GM06990 (cell line): ENCODE measurements at regions not wholly inside any gene's neighbourhood (a gene's known extent, or its start where the extent isn't known, plus 50 kb on each side); places are given as distances from the start of the nearest gene placed in this dataset.

Experiments used
- DNase-seq: peaks from one replicate; pipeline ENCODE4 v3.0.0-alpha.2; 2011; ENCODE audit not compliant: insufficient read length; ENCODE audit errors: extremely low read depth
- H3K27me3 ChIP-seq: replicated peaks from 2 replicates; pipeline ENCODE4 v1.6.0; 2011; ENCODE audit warnings: low read length; ENCODE audit not compliant: control insufficient read depth, insufficient read depth
- H3K36me3 ChIP-seq: 2 replicates; pipeline ENCODE4 v1.5.1; 2011; ENCODE audit warnings: low read length; ENCODE audit not compliant: control insufficient read depth, insufficient read depth
- H3K4me3 ChIP-seq: replicated peaks from 2 replicates; pipeline ENCODE4 v1.5.1; 2011; ENCODE audit warnings: low read depth, mild to moderate bottlenecking, control low read depth, low read length
- TF ChIP-seq, protein P1 (sequence below): IDR thresholded peaks from 2 replicates; pipeline ENCODE4 v1.5.1; 2011; ENCODE audit warnings: low read length, control low read depth, mild to moderate bottlenecking, inconsistent platforms; ENCODE audit not compliant: insufficient read depth, poor library complexity, severe bottlenecking

DNA sequence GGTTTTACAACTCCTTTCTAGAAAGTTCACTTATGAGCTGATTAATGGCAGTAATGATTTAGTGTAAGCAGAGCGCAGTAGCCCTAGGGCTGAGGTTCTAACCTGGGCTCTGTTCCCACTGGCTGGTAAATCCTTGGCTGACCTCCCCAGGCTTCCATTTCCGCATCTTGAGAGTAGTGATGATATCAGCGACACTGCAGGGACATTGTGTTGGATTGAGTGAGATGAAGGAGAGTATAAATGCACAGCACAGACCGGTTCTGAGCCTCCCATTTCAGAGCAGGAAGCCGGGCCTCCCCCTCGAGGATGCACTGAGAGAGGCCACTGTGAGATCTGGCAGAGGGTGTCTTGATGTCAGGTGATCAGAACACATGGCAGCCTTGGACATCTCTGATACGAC lies 477.2 kb upstream of the SULF2 start:
- TF ChIP-seq, protein P1, sequence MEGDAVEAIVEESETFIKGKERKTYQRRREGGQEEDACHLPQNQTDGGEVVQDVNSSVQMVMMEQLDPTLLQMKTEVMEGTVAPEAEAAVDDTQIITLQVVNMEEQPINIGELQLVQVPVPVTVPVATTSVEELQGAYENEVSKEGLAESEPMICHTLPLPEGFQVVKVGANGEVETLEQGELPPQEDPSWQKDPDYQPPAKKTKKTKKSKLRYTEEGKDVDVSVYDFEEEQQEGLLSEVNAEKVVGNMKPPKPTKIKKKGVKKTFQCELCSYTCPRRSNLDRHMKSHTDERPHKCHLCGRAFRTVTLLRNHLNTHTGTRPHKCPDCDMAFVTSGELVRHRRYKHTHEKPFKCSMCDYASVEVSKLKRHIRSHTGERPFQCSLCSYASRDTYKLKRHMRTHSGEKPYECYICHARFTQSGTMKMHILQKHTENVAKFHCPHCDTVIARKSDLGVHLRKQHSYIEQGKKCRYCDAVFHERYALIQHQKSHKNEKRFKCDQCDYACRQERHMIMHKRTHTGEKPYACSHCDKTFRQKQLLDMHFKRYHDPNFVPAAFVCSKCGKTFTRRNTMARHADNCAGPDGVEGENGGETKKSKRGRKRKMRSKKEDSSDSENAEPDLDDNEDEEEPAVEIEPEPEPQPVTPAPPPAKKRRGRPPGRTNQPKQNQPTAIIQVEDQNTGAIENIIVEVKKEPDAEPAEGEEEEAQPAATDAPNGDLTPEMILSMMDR: no peak
- H3K4me3 ChIP-seq: no peak overlapping the region
- no peak for DNase-seq
- no peaks in the 10 kb centered on the region; the same call in 1 of the 2 replicates for H3K27me3 ChIP-seq
- H3K36me3 ChIP-seq: no peaks in the 10 kb centered on the region

DNA sequence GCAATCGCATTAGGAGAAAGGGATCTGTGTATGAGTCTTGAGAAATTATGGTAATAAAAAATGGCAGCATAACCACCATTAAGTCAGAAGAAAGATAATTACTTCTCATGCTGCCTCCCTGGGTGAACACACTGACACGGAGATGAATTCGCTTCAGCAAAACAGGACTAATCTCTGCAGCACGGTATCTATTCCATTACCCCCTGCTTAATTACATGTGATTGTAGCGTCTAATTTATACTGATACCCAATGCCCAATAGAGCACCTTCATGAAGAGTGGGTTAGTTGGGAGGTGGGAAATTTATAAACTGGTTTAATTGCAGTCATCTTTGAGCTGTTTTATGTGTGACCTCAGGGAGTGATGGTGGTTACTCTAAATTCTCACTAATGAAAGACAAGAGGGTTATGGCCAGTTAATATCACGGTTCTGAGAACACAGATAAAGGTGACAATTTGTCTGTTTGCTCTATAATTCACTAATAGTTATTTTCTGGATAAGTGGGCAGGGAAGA lies 476.2 kb upstream of the SULF2 start:
- no peak overlapping the region for H3K4me3 ChIP-seq
- no peaks in the 10 kb centered on the region; the same call in 1 of the 2 replicates for H3K27me3 ChIP-seq
- no peak for DNase-seq
- TF ChIP-seq, protein P1: no peak
- H3K36me3 ChIP-seq: no peaks in the 10 kb centered on the region

DNA sequence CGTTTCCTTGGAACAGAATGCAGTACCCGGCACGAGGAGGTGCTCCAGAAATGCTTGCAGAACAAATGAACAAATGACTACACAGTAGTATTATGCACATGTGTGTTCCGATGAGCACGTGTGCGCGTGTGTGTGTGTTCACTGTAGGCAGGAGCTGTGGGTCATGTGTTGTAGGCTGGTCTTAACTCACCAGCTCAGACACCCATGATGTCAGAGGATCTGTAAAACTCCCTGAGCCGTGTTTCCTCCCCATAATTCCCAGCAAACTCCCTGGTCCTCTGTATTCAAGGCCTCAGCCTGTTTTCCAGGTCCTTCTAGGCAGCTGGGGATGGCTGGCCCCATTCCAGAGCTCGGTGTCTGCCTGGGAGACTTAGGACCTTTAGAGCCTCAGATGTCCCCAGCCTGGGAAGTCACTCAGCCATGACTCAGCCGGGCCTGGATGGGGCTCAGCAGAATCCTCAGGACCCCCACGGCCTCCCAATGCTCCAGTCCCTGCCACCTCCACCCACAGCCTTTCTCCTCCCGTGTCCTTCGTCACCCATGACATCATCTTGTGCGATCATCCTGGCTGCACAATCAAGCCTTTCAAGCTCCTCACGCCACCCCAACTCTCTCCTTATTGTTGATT lies 475.0 kb upstream of the SULF2 start:
- Histone ChIP-seq H3K36me3 (no peaks in the 10 kb centered on the region), H3K27me3 (no peaks in the 10 kb centered on the region; the same call in 1 of the 2 replicates), H3K4me3 (no peak overlapping the region)
- DNase-seq: no peak
- TF ChIP-seq, protein P1: no peak

DNA sequence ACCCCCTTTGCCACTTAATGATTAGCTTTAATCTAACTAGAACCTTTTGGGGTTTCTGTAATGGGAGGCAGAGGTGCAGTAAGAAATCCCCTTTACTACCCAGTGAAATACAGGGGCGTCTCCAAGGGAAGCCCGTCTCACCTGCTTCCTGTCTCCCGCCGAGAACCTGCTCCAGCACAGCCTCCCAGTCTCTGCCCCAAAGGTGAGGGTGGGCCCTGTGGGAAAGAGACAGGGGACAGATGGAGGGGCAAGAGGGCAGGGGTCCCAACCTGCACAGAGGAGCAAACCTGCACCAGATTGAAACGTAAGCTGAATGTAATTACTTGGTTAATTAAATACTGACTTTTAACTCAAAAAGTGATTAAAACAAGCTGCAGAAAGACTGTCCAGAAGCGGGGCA lies 474.2 kb upstream of the SULF2 start:
- no peaks in the 10 kb centered on the region for H3K36me3 ChIP-seq
- no peak overlapping the region for H3K4me3 ChIP-seq
- TF ChIP-seq, protein P1: no peak
- DNase-seq: no peak
- H3K27me3 ChIP-seq: no peaks in the 10 kb centered on the region; the same call in 1 of the 2 replicates

DNA sequence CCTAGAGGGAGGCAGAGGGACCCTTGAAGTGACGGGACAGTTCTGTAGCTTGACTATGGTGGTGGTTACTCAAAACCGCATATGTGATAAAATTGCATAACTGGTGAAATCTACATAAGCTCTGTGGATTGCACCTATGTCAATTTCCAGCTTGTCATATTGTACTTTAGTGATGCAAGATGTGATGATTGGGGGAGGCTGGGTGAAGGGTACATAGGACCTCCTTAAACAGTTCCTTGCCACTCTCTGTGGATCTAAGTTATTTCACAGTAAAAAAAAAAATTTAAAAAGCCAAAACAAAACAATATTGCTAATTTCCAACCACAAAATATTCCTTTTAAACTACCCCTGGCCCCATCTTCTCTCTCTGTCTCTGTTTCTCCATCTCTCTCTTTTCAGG lies 472.6 kb upstream of the SULF2 start:
- no peaks in the 10 kb centered on the region; the same call in 1 of the 2 replicates for H3K27me3 ChIP-seq
- TF ChIP-seq, protein P1: no peak
- H3K4me3 ChIP-seq: no peak overlapping the region
- no peaks in the 10 kb centered on the region for H3K36me3 ChIP-seq
- DNase-seq: no peak

DNA sequence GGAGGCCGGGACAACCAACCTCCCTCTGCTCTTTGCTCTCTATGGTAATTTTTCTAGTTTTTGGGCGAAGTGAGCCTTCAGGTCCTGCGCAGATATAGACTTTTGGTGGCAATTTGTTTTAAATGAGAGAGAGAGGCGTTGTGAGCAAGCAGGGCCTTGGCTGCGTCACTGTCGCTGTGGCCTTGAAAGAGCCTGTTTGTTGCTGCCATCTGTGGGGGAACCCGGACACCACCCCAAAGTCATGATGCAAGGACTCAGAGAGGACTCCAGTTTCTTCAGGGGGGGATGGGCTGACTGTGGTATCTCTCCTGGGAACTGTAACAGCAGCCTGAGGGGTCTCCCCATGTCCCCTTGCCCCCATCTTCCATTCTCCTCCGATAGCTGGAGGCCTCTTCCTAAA lies 462.7 kb upstream of the SULF2 start:
- no peak for DNase-seq
- TF ChIP-seq, protein P1: no peak
- Histone ChIP-seq H3K27me3 (no peaks in the 10 kb centered on the region; the same call in 1 of the 2 replicates), H3K4me3 (no peak overlapping the region), H3K36me3 (no peaks in the 10 kb centered on the region)
